SHP77 treated with DMSO at 0.1 percent for 48 hours (cell line): ENCODE measurements at regions not wholly inside any gene's neighbourhood (a gene's known extent, or its start where the extent isn't known, plus 50 kb on each side); places are given as distances from the start of the nearest gene placed in this dataset.

Experiments used
- DNase-seq: peaks from one replicate; lab custom pipeline; 2025; lab: John Stamatoyannopoulos, UW

DNA sequence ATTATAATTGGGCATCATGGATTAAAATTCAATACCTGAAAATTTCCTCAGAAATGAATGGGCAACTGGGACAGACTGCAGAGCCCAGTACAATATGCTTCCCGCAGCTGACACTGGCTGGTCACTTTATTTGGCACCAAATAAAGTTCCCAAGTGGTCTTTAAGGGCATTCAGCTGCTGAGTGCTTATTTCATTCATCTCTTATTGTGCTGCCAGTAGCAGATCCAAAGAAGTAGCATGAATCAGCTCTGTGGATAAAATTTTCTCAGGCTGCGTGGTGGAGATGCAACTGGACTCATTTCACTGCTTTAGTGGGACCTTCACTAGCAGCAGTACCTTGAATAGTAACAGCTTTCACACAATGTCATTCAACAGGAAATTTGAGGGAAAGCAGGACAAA lies 226.3 kb upstream of the ADGRL2 start:
- no peak for DNase-seq

GRCh38 chr1:81573458-81573857 lies 227.3 kb upstream of the ADGRL2 start:
- no peak for DNase-seq

DNA sequence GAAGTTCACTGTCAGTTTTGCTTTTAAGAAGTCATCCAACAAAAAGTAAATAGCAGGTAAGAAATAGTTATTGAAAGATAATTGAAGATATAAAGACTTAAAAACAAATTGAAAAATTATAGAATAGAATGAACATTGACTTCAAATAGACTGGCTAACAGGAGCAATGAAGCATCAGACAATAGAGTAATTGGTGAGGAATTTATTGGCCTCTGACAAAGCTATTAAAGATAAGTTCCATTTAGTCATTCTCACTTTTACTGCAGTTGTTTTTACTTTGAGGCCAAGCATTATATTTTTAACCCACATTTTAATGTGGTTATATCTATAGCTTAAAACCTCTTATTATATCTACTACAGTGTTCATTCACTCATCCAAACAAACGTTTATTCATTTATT lies 228.8 kb upstream of the ADGRL2 start:
- no peak for DNase-seq

GRCh38 chr1:81569761-81570160 lies 231.0 kb upstream of the ADGRL2 start:
- no peak for DNase-seq

DNA sequence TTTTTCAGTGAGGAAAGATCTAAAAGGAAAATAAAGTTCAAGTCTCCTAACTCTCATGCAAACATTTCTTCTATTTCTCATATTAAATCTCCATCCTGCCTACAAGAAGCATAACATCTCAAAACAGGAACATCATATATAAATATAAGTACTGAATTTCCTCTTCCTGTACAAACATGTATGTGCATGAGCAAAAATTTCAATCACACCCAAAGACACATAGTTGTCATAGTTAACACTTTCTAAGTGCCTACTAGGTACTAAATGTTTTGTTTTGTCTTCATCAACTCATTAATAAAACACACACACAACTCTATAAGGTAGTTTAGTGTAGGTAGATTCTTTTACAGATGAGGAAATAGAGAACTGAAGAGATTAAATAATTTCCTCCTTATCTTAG lies 237.1 kb upstream of the ADGRL2 start:
- DNase-seq: no peak

GRCh38 chr1:81562934-81563333 lies 237.8 kb upstream of the ADGRL2 start:
- DNase-seq: no peak

GRCh38 chr1:81560629-81561028 lies 240.1 kb upstream of the ADGRL2 start:
- no peak for DNase-seq

DNA sequence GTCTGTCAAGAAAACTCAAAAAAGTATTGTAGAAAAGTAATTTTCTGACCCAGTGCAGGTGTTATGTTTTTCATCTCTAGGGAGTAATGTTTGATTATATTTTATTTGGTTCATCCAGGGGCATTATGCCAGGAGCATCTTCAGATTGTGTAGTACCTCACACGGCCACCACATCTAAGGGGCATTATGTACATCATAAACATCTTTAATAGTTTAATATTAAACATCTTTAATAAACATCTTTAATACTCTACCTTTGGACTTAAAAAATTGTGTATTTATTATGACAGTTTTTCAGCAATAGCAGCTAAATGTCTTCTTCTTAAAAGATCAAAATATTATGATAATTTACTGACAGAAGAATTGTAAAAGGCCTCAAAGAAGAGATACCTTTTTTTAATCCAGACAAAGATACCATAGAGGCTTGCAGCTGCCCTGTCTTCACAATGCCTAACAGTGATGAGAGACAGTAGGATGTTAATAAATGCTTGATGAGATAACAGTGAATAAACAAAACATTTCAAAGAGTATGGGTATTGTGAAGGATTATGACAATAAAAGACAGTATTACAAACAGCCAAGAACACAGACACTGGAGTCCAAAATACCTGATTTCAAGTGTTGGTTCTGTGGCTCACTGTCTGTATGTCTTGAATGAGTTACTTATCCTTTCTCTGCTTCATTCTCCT lies 240.9 kb upstream of the ADGRL2 start:
- no peak for DNase-seq

DNA sequence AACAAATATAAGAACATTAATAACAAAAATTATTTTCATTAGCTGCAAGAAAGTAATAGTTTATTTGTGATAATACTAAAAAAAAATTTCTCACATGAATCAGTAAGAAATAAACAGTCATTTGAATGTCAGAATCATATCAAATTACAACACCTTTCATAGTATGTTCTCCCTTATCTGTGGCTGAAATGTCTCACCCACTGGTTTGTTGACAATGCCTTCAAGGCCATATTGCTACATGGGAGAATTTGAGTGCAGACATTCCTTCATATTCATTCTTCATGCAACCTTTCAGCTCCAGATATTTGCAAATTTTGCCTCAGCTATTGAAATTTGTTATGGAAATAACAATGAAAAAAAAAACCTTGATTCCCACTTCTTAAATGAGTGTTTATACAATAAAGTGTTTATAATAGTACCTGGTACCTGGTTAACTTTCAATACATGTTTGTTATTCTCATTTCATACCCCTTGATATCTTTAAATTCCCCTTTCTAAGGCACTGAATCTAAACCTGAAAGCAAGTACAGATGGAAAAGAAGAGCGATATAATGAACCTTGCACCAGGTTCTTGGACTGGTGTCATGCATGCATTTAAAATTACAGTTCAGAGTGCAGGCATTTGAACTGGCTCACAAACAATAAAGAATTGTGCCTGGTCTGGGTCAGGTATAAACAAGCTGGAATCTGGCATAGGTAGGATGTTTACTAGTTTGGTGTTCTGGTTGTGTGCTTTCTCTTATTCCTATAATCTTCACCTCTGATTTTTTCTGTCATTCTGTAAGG lies 242.2 kb upstream of the ADGRL2 start:
- no peak for DNase-seq

DNA sequence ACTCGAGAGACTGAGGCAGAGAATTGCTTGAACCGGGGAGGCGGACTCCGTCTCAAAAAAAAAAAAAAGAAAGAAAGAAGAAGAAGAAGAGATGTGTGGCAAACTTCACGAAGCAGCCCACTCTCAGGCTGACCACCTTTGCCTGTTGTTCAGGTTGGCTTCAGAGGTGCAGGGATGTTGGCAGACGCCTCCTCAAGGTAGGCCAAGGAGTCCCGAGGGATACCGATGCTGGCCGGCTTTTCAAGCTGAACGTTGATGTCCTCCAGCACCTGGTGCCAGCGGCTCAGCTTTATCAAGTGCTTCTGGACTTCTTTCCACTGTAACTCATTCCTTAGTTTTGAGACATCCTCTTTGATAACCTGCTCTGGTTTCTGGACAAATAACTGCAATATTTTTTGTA lies 243.8 kb upstream of the ADGRL2 start:
- DNase-seq: no peak

DNA sequence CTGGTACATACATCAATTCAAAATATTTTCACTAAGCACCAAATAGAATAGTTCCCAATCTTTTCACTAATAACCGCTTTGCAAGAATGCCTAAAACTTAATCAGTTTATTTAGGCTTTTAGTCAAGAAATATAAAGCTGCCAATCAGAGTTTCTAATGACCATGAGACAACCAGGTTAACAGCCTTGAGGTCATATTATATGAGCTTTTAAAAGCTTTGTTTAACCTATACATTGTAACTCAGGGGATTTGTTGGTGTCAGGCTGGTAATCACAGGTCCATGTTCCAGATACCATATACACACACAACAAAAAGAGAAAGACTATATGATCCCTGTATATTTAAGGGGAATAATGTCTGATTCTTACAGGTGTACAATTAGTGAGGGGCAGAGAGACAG lies 246.2 kb upstream of the ADGRL2 start:
- DNase-seq: no peak

GRCh38 chr1:81554108-81554507 lies 246.6 kb upstream of the ADGRL2 start:
- peak; percentile 24 for DNase-seq

DNA sequence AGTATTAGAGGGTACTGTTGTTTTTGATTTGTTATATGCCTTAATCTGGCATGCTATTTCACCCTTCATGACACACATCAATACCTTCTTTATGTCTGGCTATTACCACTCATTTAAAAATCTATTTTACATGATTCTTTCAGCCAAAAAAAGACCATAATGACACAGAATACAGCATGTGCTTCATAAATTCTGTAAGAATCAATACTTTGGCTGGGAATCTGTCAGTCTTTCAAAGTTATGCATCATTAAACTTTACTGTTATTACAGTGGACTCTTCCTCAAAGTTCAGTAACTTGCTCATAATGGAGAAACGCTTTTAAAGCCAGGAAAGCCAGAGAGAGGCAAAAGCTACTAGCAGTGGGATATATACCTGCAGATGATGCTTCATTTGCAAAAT lies 247.2 kb upstream of the ADGRL2 start:
- no peak for DNase-seq

DNA sequence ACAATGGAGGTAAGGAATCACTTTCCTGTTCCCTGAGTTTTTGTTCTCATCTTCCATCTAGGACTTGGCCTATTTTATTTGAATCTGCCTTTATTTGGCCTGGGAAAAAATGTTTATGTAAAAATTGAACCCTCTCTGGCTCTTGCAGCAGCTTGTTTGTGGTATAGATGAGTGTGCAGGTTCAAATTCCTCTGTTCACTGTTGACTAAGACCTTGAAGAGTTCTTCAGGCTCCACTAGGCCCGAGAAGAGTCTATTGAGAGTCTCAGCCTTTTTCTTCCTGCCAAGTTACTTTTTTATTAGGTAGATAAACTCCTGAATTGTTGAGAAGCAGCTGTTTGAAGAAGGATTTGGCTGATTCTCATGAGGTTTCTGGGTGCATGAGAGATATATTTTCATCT lies 248.8 kb upstream of the ADGRL2 start:
- DNase-seq: no peak

DNA sequence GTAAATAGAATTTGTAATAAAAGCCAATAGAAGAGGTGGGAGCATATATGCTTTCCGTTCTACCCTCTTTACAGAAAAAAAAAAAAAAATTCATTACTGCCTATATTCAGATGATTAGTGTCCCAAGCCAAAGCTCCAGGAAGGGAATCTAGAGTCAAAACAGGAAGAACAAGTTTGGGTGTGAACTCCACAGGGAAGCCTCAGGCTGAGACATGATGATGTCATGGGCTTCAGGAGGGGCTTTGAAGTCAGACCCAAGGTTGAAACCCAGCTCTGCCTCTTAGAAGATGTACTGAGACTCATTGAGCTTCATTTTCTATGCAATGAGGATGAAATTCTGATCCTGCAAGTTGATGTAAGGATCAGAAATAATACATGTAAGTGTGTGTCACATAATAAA lies 250.0 kb upstream of the ADGRL2 start:
- DNase-seq: no peak

- DNase-seq: no peak
Observed at GRCh38 chr1:81549588-81550127, 251.1 kb upstream of the ADGRL2 start.

DNA sequence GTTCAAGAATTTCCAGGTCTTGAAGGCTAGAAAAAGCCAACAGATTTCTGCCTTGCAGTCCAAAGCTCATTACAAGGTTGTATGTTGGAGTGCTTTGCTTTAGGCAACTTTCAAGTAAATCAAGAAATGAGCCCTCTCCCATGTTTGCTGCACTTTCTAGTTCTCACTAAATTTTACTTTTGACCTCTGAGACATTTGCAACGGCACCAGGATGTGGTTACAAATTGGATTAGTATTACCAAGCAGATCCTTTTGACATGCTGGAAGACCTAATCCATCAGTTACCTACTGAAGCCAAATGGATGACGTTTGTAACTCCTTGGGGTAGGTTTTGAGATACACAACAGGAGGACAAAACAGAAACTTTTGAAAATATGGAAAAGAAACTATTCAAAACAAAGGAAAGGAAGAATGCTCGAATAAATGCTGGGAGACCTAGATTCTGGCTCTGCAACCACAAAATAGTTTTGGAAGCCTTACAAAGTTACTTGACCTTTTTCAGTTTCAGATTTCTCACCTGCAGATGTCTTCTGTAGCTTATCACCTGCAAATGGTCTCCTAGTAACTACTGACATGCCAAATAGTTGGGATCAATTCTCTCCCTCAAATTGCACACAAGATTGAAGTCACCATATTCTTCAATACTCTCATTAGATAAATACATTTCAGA lies 251.7 kb upstream of the ADGRL2 start:
- DNase-seq: no peak

DNA sequence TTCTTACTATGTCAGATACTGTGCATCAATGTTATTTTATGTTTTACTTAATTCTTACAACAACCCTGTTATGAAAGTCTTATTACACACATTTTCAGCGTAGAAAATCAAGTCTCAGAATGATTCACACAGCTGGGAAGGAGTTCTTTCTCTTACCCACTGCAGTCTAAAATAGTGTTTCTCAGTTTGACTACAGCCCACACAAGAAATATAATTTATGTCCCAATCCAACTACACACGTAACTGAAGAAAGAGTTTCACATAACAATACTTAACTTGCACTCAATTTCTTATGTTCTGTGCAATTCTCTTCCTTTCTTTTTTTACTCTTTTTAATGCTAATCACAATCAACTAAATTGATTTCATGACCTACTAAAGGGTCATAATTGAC lies 252.8 kb upstream of the ADGRL2 start:
- no peak for DNase-seq

GRCh38 chr1:81547261-81547911 lies 253.3 kb upstream of the ADGRL2 start:
- DNase-seq: no peak

GRCh38 chr1:81545734-81546133 lies 255.0 kb upstream of the ADGRL2 start:
- DNase-seq: no peak

- no peak for DNase-seq
Observed at GRCh38 chr1:81543764-81544163, 257.0 kb upstream of the ADGRL2 start.

- no peak for DNase-seq
Observed at GRCh38 chr1:81542196-81542595, 258.5 kb upstream of the ADGRL2 start.
